ENCODE measurements at regions not wholly inside any gene's neighbourhood (a gene's known extent, or its start where the extent isn't known, plus 50 kb on each side); places are given as distances from the start of the nearest gene placed in this dataset.

DNA sequence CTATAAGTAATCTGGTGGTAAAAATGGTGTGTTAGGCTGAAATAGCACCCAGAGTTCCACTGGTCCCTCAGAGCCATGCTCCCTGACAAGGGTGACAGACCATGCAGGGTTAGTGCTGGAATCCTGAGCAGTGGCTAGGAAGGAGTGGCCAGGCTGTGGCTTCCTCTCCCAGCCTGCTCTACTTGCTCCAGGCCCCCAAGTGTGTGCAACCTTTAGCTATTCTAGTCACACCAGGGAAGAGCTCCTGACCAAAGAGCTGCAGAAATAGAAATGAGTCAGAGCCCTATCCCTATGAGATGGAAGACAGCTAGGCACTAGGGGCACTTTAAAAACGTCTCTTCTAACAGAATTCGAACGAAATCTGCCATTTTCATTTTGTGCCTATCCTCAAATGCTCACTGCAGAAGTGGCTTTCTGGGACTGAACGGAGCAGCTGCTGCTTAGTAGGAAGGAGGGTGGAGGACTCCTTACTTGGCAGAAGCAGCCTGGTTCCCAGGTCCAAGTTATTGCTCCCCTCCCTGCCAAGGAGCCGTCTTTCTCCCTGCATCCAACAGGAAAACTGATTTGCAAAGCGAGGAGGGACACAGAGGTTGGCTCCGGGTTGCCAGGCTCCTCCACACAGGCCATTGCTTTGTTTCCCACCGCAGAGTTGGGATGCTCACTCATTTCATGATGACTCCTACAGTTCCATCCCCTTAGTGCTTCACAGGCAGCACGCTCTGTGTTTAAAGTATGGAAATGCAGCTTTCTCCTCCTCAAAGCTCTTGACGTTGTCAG, 754.5 kb downstream of the C6orf118 start:
- no peak for DNase-seq (ENCODE audit: low spot score)

GRCh38 chr6:164554226-164554625, 755.2 kb downstream of the C6orf118 start:
- DNase-seq (ENCODE audit: low spot score), result no peak

GRCh38 chr6:164551706-164552105, 757.7 kb downstream of the C6orf118 start:
- DNase-seq (ENCODE audit: low spot score), result no peak

GRCh38 chr6:164547076-164547475, 762.3 kb downstream of the C6orf118 start:
- DNase-seq (ENCODE audit: low spot score), result no peak

- no peak for DNase-seq (ENCODE audit: low spot score)
Measured at GRCh38 chr6:164546263-164546662, 763.1 kb downstream of the C6orf118 start.

GRCh38 chr6:164534070-164534766, 775.2 kb downstream of the C6orf118 start:
- DNase-seq (ENCODE audit: low spot score), result no peak

DNA sequence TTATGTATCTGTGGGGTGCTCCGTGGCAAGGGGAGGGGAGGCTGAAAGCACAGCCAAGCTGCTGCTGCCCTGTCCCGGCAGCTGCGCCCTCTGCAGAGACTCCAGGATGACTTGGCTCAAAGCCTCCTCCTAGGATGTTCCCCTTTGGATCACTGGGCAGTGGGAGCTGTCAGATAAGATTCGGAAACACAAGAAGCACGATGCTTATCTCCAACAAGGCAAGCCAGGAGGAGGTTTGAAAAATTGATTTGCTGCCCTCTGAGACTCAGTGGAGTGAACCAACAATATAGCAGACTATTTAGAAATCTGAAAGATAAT, 776.4 kb downstream of the C6orf118 start:
- DNase-seq (ENCODE audit: low spot score), result no peak

DNA sequence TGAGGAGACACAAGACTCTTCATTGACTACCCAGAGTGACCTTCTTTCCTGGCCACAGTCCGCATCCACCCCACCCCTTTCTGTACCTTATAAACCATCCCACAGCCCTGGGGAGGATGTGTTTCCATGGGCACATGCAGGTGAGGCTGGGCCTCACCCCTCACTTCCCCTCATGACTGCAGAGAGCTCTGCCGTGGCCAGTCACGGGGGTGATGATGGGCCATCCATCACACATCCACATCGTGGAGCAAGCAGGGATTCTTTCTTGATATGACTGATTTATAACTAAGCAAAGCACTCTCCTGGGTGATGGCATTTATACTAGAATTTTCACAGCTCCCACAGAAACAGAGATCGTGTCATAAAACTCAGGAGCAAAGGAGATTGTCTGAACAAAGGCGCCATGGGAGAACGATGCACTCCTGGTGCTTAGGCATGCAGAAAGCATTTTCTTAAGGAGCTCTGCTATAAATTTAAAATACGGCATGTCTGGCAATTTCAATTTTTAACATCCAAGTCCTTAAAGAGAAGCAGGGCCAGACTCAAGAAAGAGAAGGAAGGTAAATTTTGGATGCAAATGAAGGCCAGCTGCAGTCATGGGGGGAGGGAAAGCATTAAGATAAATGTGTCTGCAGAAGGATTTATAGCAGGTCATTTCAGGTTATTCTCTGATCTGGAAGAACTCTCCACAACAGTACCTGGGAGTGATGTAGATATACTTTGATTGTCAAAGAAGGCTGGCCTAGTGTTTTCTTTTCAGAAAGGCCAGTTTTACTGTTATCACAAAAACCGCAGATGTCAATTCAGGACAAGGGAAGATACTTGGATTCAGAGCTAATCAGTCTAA, 777.0 kb downstream of the C6orf118 start:
- no peak for DNase-seq (ENCODE audit: low spot score)

GRCh38 chr6:164531736-164532135, 777.7 kb downstream of the C6orf118 start:
- DNase-seq (ENCODE audit: low spot score), result no peak

GRCh38 chr6:164528539-164528938, 780.9 kb downstream of the C6orf118 start:
- DNase-seq (ENCODE audit: low spot score), result no peak

- no peak for DNase-seq (ENCODE audit: low spot score)
Measured at GRCh38 chr6:164523087-164523654, 786.2 kb downstream of the C6orf118 start.

DNA sequence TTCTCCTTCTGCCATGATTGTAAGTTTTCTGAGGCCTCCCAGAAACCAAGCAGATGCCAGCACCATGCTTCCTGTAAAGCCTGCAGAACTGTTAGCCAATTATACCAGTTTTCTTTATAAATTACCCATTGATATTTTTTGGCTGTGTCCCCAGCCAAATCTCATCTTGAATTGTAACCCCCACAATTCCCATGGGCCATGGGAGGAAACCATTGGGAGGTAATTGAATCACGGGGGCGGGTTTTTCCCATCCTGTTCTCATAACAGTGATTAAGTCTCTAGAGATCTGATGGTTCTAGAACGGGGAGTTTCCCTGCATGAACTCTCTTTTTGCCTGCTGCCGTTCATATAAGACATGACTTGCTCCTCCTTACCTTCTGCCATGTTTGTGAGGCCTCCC, 788.5 kb downstream of the C6orf118 start:
- no peak for DNase-seq (ENCODE audit: low spot score)

- no peak for DNase-seq (ENCODE audit: low spot score)
Measured at GRCh38 chr6:164507206-164507940, 802.0 kb downstream of the C6orf118 start.

DNA sequence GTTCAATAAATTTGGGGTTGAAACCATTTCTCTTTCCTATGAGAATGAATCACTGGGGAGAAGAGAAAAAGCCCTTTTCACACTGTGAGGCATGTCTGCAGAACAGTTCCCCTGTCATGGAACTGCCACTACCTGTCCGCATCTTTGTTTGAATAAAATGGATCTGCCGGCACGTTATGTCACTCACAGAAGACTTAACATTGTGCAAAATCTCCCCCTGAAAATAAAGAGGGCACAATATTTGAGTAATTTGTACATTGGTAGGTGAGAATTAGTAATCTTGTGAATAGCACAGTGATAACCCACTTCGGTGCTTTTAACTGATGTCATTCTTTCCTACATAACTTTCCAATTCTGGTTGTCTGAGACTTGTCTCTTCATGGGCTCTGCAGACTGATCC, 804.0 kb downstream of the C6orf118 start:
- no peak for DNase-seq (ENCODE audit: low spot score)

DNA sequence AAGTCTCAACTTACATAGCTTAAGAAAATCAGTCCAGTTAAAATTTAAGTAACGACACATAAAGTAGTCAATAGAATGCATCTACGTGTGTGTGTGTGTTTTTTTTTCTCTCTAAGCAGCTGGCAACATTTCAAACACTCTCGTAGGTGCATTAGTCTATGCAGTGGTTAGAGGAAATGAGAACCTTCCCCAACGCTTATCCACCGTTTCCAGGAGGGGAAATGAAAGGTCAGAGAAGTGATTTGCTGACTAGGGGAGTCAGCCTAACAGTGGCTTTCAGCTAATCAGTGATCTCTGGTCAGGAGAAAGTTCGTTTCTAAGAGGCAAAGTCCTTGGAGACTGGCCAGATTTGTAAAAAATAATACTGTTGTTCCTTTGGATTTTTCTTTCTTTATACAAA, 806.6 kb downstream of the C6orf118 start:
- no peak for DNase-seq (ENCODE audit: low spot score)

- DNase-seq (ENCODE audit: low spot score), result no peak
Measured at GRCh38 chr6:164495882-164496495, 813.4 kb downstream of the C6orf118 start.

- no peak for DNase-seq (ENCODE audit: low spot score)
Measured at GRCh38 chr6:164478426-164478825, 831.0 kb downstream of the C6orf118 start.

DNA sequence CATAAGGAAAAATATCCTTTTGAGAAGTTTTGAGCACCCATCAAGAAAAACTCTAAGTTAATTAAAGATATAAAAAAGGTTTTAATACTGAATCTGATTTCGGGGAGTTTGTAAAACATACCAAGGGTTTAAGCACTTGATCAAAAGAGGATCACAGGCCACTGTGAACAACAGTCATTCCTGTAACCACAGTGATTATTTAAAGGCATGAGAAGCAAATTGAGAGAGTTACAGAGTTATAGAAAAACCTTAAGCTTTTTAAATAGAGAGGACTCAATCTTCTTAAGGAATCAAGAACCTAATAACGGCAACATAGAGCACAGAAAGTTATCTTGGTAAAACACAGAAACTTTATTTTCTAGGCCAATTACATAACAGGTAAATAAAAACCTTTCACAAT, 831.6 kb downstream of the C6orf118 start:
- DNase-seq (ENCODE audit: low spot score), result no peak

GRCh38 chr6:164477101-164477500, 832.3 kb downstream of the C6orf118 start:
- no peak for DNase-seq (ENCODE audit: low spot score)

DNA sequence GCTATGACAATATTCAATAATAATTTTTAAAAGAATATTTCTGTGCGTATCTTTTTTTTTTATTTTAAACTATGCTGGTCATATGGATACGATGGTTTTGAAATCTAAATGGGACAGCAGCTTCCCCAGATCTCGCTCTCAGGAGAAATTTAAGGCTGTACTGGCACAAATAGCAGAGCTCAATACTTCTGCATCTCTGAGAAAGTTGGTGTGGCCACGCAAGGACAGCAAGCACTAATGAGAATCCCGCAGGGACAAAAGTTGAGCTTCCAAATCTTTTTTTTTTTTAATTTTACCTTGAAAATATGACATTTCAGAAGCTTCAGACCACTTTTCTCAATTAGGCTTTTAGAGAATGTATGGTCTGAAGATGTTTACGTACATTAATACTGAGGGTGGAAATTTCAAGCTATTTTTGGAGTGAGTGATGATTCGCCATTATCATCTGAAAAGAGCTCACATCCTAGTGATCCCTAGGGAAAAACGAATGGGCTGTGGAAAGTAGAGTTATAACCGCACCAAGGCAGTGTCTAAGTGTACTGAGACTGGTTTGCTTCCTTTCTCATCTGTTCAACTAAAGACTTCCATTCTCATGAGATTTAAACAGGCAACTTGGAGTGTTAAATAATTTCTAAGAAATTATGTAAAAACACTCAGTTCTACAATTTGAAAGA, 840.0 kb downstream of the C6orf118 start:
- no peak for DNase-seq (ENCODE audit: low spot score)

GRCh38 chr6:164455835-164456234, 853.6 kb downstream of the C6orf118 start:
- no peak for DNase-seq (ENCODE audit: low spot score)

Measured in SW480 (cell line).